Loucy (cell line): ENCODE measurements at regions not wholly inside any gene's neighbourhood (a gene's known extent, or its start where the extent isn't known, plus 50 kb on each side); places are given as distances from the start of the nearest gene placed in this dataset.

Experiments
- CTCF ChIP-seq: fragments of 200-600 bp; sonication (generic); conservative IDR thresholded peaks from 2 replicates; pipeline ENCODE4 v1.5.1; 2014; ENCODE audit warnings: mild to moderate bottlenecking, antibody characterized with exemption, low read length
- EZH2phosphoT487 ChIP-seq: fragments of 200-600 bp; IDR thresholded peaks from 2 replicates; pipeline ENCODE4 v1.6.1; 2018; ENCODE audit warnings: antibody characterized with exemption, mild to moderate bottlenecking, moderate library complexity, borderline replicate concordance

- TF ChIP-seq CTCF (no peak), EZH2phosphoT487 (no peak)
Measured at GRCh38 chr1:232319518-232320210, 310.3 kb downstream of the SIPA1L2 start.
